SU-DHL-6 (cell line): ENCODE measurements at regions not wholly inside any gene's neighbourhood (a gene's known extent, or its start where the extent isn't known, plus 50 kb on each side); places are given as distances from the start of the nearest gene placed in this dataset.

Source experiments
- EZH2phosphoT487 ChIP-seq: fragments of 200-600 bp; sonication (generic), shearing (Covaris generic); conservative IDR thresholded peaks from 2 replicates; pipeline ENCODE4 v1.6.1; 2018; ENCODE audit warnings: mild to moderate bottlenecking, antibody characterized with exemption, low read length, moderate library complexity, mixed read lengths
- TF ChIP-seq, protein P1 (sequence below): fragments of 200-600 bp; sonication (generic); IDR thresholded peaks from one replicate; pipeline ENCODE4 v1.5.1; 2017; ENCODE audit warnings: antibody characterized with exemption, mild to moderate bottlenecking, low read length, moderate library complexity; ENCODE audit not compliant: insufficient read depth, poor library complexity, severe bottlenecking

DNA sequence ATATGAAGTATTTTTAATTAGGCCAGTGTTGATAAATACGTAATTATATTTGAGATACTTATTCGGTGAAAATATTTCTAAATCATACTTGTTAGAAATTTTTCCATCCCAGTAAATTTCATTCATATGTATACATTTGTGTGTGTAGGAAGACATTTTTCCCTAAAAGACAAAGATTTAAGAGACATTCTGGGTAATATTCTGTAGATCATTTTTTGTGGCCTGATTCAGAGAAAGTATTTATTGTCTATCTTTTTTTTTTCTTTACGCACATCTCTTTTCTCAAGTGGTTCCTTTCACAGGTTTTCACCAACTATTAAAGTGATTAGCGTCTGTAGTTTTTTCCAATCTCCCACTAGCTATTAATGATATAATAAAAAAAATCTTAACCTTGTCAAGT, 224.1 kb downstream of the MEF2C start:
- TF ChIP-seq, protein P1, sequence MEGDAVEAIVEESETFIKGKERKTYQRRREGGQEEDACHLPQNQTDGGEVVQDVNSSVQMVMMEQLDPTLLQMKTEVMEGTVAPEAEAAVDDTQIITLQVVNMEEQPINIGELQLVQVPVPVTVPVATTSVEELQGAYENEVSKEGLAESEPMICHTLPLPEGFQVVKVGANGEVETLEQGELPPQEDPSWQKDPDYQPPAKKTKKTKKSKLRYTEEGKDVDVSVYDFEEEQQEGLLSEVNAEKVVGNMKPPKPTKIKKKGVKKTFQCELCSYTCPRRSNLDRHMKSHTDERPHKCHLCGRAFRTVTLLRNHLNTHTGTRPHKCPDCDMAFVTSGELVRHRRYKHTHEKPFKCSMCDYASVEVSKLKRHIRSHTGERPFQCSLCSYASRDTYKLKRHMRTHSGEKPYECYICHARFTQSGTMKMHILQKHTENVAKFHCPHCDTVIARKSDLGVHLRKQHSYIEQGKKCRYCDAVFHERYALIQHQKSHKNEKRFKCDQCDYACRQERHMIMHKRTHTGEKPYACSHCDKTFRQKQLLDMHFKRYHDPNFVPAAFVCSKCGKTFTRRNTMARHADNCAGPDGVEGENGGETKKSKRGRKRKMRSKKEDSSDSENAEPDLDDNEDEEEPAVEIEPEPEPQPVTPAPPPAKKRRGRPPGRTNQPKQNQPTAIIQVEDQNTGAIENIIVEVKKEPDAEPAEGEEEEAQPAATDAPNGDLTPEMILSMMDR, result no peak
- TF ChIP-seq EZH2phosphoT487, result no peak
